GM12878 (cell line): ENCODE measurements at regions not wholly inside any gene's neighbourhood (a gene's known extent, or its start where the extent isn't known, plus 50 kb on each side); places are given as distances from the start of the nearest gene placed in this dataset.
A peak's percentile ranks its signal among the peaks of the same experiment; 100 is the strongest.

Source experiments
- ATAC-seq: fragments of 200-7000 bp; cut with Tn5 transposase; 3 replicates; pipeline ENCODE4 v1.9.1; 2020; ENCODE audit warnings: mild to moderate bottlenecking, moderate library complexity
- BruUV-seq: library from RNA; stranded (reverse); fragments of 400-500 nt; replicated peaks from 2 replicates; lab custom pipeline; 2021; lab: Mats Ljungman, UMichigan
- CTCF ChIA-PET: fragments of 300-600 bp; sonication (Branson Sonifier 250); formaldehyde crosslinking; extraction: SDS; loops from one replicate; lab custom pipeline; 2021; ENCODE audit warnings: inconsistent platforms; lab: Yijun Ruan, JAX
- POLR2A ChIA-PET: fragments of 350-600 bp; formaldehyde crosslinking; extraction: SDS; loops from one replicate; lab custom pipeline; 2021; ENCODE audit warnings: inconsistent platforms; lab: Charles Lee
- RAD21 ChIA-PET: fragments of 300-600 bp; sonication (Branson Sonifier 250); formaldehyde crosslinking; loops from one replicate; lab custom pipeline; 2023; ENCODE audit warnings: antibody characterized with exemption; ENCODE audit not compliant: unreplicated experiment; lab: Charles Lee
- SMC1A ChIA-PET: fragments of 300-600 bp; sonication (Branson Sonifier 250); formaldehyde crosslinking; loops from one replicate; lab custom pipeline; 2023; ENCODE audit not compliant: unreplicated experiment, uncharacterized antibody; lab: Charles Lee
- DNase-seq: peaks from one replicate; pipeline ENCODE4 v3.0.0-alpha.2; 2011; ENCODE audit warnings: low read depth, low spot score
- FAIRE-seq: peaks from 3 replicates; lab custom pipeline; 2011; peaks lifted over from hg19 to GRCh38; lab: Jason Lieb, UNC
- H2AFZ ChIP-seq: 2 replicates; pipeline ENCODE4 v1.6.0; 2011; ENCODE audit warnings: low read depth, low read length, control low read depth; ENCODE audit not compliant: control insufficient read depth
- H3K27ac ChIP-seq: 2 replicates; pipeline ENCODE4 v1.5.1; 2011; ENCODE audit warnings: control low read depth; ENCODE audit not compliant: control insufficient read depth, insufficient read depth
- H3K27me3 ChIP-seq, 2 experiments: replicated peaks in 1 of 2; 2 replicates each; pipeline versions ENCODE4 v1.6.0 to v1.6.1; 2011; ENCODE audit warnings: low read length in 1 of 2; ENCODE audit not compliant: control insufficient read depth in 2 of 2, insufficient read depth in 2 of 2
- H3K36me3 ChIP-seq, 2 experiments: 2 replicates each; pipeline ENCODE4 v1.5.1; 2011; ENCODE audit warnings: low read length in 1 of 2; ENCODE audit not compliant: control insufficient read depth in 2 of 2, insufficient read depth in 2 of 2
- H3K4me1 ChIP-seq: 2 replicates; pipeline ENCODE4 v1.6.1; 2011; ENCODE audit warnings: mild to moderate bottlenecking, low read length, moderate library complexity, mixed read lengths; ENCODE audit not compliant: control insufficient read depth, insufficient read depth
- H3K4me2 ChIP-seq: 2 replicates; pipeline ENCODE4 v1.6.0; 2011; ENCODE audit warnings: control low read depth; ENCODE audit not compliant: control insufficient read depth, insufficient read depth
- H3K4me3 ChIP-seq: fragments of 200-600 bp; sonication (generic); 2 replicates; pipeline ENCODE4 v1.5.1; 2016
- H3K79me2 ChIP-seq: 2 replicates; pipeline ENCODE4 v1.6.0; 2011; ENCODE audit warnings: low read length; ENCODE audit not compliant: control insufficient read depth, insufficient read depth
- H3K9ac ChIP-seq: 2 replicates; pipeline ENCODE4 v1.8.0; 2011; ENCODE audit warnings: low read length, control low read depth, mixed read lengths; ENCODE audit not compliant: control insufficient read depth, insufficient read depth
- H3K9me3 ChIP-seq: replicated peaks from 3 replicates; pipeline ENCODE4 v1.5.1; 2011; ENCODE audit warnings: mild to moderate bottlenecking, low read length; ENCODE audit not compliant: control insufficient read depth, insufficient read depth
- H4K20me1 ChIP-seq: 2 replicates; pipeline ENCODE4 v1.6.0; 2011; ENCODE audit not compliant: control insufficient read depth, insufficient read depth
- BACH1 ChIP-seq: fragments of 450-650 bp; IDR thresholded peaks from 2 replicates; pipeline ENCODE4 v1.6.1; 2017; ENCODE audit warnings: mild to moderate bottlenecking, borderline replicate concordance
- BMI1 ChIP-seq: fragments of 450-650 bp; IDR thresholded peaks from 2 replicates; pipeline ENCODE4 v1.6.1; 2016; ENCODE audit warnings: mild to moderate bottlenecking, moderate library complexity, borderline replicate concordance
- BRCA1 ChIP-seq: IDR thresholded peaks from 2 replicates; pipeline ENCODE4 v1.6.1; 2011; ENCODE audit warnings: low read depth, low read length, improper control_type of control experiment
- IRF4 ChIP-seq: IDR thresholded peaks from 2 replicates; pipeline ENCODE4 v1.6.1; 2011; ENCODE audit warnings: low read depth, low read length
- PAX5 ChIP-seq: IDR thresholded peaks from 2 replicates; pipeline ENCODE4 v1.6.1; 2011; ENCODE audit warnings: low read depth, low read length, borderline replicate concordance
- POU2F2 ChIP-seq: IDR thresholded peaks from 3 replicates; pipeline ENCODE4 v1.6.1; 2011; ENCODE audit warnings: low read depth, mild to moderate bottlenecking, low read length, borderline replicate concordance
- WRNIP1 ChIP-seq: IDR thresholded peaks from 2 replicates; pipeline ENCODE4 v1.6.1; 2011; ENCODE audit warnings: low read depth, low read length, improper control_type of control experiment, borderline replicate concordance
- ZNF384 ChIP-seq: IDR thresholded peaks from 2 replicates; pipeline ENCODE4 v1.6.1; 2012; ENCODE audit warnings: low read depth, mild to moderate bottlenecking, low read length, improper control_type of control experiment, borderline replicate concordance
- WGBS: methylation state at CpG from one replicate; pipeline ENCODE4 v1.1.6; 2016; ENCODE audit warnings: low lambda C conversion rate; ENCODE audit not compliant: insufficient replicate concordance, insufficient coverage; ENCODE audit errors: missing lambda C conversion rate; 5-methylcytosine and 5-hydroxymethylcytosine counted together
- in situ Hi-C: fragments of 300-500 bp; cut with MboI; formaldehyde crosslinking; loops from 9 replicates; pipeline ENCODE4 v1.14.3; 2018; ENCODE audit warnings: mixed read lengths
- intact Hi-C: fragments of 100-400 bp; cut with micrococcal nuclease; formaldehyde crosslinking; loops from one replicate; pipeline ENCODE4 v1.14.2; 2022; ENCODE audit not compliant: unreplicated experiment
- TF ChIP-seq, protein P1 (sequence below): fragments of 450-650 bp; IDR thresholded peaks from 2 replicates; pipeline ENCODE4 v1.6.1; 2017; ENCODE audit warnings: low read depth, mild to moderate bottlenecking, moderate library complexity
- TF ChIP-seq, protein P2 (sequence below), 3 experiments: IDR thresholded peaks in 2 of 3; conservative IDR thresholded peaks in 1 of 3; 2 replicates each; pipeline ENCODE4 v1.5.1; 2011; ENCODE audit warnings: low read depth in 3 of 3, low read length in 3 of 3, mild to moderate bottlenecking in 3 of 3, control low read depth in 2 of 3, moderate library complexity in 2 of 3, inconsistent platforms in 1 of 3, mixed read lengths in 1 of 3; ENCODE audit not compliant: control insufficient read depth in 2 of 3, insufficient read depth in 1 of 3; ENCODE audit errors: extremely low read depth in 1 of 3

DNA sequence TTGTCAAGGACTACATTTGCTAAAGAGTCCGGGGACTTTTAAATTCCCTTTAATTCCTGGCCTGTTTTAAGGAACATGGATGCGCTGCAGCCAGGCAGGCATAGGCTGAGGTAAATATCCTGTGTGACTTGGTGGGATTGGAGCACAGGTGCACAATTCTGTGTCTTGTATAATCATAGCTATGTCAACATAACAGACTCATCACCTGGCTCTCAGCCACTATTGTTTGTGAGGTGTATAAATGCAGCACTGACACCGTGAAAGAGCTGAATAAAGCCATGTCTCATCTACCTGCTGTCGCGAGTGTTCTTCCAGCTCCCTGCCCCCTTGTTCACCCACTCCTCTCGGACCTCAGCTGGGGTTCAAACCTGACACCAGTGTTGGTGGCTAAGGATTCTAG lies 109.7 kb downstream of the MFSD1 start (continued):
- TF ChIP-seq POU2F2 (no peak), ZNF384 (no peak), BMI1 (no peak), PAX5 (no peak), BACH1 (no peak), BRCA1 (no peak)
- TF ChIP-seq, protein P1, sequence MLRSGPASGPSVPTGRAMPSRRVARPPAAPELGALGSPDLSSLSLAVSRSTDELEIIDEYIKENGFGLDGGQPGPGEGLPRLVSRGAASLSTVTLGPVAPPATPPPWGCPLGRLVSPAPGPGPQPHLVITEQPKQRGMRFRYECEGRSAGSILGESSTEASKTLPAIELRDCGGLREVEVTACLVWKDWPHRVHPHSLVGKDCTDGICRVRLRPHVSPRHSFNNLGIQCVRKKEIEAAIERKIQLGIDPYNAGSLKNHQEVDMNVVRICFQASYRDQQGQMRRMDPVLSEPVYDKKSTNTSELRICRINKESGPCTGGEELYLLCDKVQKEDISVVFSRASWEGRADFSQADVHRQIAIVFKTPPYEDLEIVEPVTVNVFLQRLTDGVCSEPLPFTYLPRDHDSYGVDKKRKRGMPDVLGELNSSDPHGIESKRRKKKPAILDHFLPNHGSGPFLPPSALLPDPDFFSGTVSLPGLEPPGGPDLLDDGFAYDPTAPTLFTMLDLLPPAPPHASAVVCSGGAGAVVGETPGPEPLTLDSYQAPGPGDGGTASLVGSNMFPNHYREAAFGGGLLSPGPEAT, result no peak

DNA sequence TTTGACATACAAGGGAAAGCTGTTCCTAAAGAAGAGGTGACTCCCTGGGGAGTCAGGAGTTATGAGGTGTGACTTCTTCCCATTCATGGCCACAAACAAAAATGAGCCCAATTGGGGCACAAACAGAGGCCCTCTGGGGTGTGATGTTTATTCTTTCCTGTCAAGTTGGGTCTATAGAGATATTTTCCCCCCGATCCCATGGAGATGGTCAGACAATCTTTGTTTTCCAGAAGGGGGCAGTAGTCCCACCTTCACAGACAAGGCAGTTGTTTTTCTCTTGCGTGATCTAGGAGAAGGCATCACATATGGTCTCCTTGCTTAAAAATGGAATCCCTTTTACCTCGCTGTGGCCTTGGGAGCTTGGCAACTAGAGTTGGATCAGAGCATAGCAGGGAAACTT lies 110.3 kb downstream of the MFSD1 start:
- Histone ChIP-seq H3K79me2 (no peaks in the 10 kb centered on the region), H3K27me3 (no peaks in the 10 kb centered on the region; a peak in 1 of 4 replicates), H3K36me3 (no peaks in the 10 kb centered on the region), H3K9me3 (no peaks in the 10 kb centered on the region), H3K4me3 (no peak overlapping the region), H3K27ac (no peak overlapping the region), H3K4me1 (no peaks in the 10 kb centered on the region), H4K20me1 (no peaks in the 10 kb centered on the region), H3K9ac (no peak overlapping the region), H3K4me2 (no peak overlapping the region), H2AFZ (no peak overlapping the region)
- FAIRE-seq, result no peak
- ChIA-PET SMC1A (interaction anchor here (1.0 kb wide), 2 partner anchors 38 to 346 kb away, joined by 3 read pairs; no protein-coding TSS in a partner anchor), CTCF (interaction anchor here (1.2 to 3.5 kb wide), 2 partner anchors 15 to 348 kb away, joined by 3 to 21 read pairs; no protein-coding TSS in a partner anchor), RAD21 (no interaction called here), POLR2A (no interaction called here)
- intact Hi-C loops (no loop called here), in situ Hi-C loops (loop anchor here (5.0 kb wide), 1 partner anchor 345 kb away; no protein-coding TSS in a partner anchor)
- ATAC-seq, result no peak
- WGBS, result 37% methylated on average over 3 of the region's 3 CpGs
- no TSS peak for BruUV-seq
- DNase-seq, result no peak
- TF ChIP-seq IRF4 (no peak), WRNIP1 (no peak)
- TF ChIP-seq, protein P2, sequence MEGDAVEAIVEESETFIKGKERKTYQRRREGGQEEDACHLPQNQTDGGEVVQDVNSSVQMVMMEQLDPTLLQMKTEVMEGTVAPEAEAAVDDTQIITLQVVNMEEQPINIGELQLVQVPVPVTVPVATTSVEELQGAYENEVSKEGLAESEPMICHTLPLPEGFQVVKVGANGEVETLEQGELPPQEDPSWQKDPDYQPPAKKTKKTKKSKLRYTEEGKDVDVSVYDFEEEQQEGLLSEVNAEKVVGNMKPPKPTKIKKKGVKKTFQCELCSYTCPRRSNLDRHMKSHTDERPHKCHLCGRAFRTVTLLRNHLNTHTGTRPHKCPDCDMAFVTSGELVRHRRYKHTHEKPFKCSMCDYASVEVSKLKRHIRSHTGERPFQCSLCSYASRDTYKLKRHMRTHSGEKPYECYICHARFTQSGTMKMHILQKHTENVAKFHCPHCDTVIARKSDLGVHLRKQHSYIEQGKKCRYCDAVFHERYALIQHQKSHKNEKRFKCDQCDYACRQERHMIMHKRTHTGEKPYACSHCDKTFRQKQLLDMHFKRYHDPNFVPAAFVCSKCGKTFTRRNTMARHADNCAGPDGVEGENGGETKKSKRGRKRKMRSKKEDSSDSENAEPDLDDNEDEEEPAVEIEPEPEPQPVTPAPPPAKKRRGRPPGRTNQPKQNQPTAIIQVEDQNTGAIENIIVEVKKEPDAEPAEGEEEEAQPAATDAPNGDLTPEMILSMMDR (IDR thresholded peaks at IDR 0.05 in 2 of 3, conservative IDR thresholded peaks at IDR 0.05 in 1 of 3; ENCODE audit: control insufficient read depth in 2 of 3, extremely low read depth in 1 of 3, insufficient read depth in 1 of 3, low read depth in 3 of 3, low read length in 3 of 3), result 0 out of 6 replicates have a peak, but pooled peaks of 1 of the 3 experiments have one; percentile 6
